Ovary (tissue), 3 donors: ENCODE measurements at regions not wholly inside any gene's neighbourhood (a gene's known extent, or its start where the extent isn't known, plus 50 kb on each side); places are given as distances from the start of the nearest gene placed in this dataset.

ENCODE experiments used
- EP300 ChIP-seq: sonication (generic); formaldehyde crosslinking; IDR thresholded peaks from one replicate; pipeline ENCODE4 v1.6.1; 2017; ENCODE audit warnings: antibody characterized with exemption
- TF ChIP-seq, protein P1 (sequence below), 3 donors: fragments of 450-650 bp in 2 of 3; fragments of 200-600 bp in 1 of 3; IDR thresholded peaks; one replicate each; pipeline versions ENCODE4 v1.5.1 to v1.8.0; 2016 to 2022; ENCODE audit warnings: antibody characterized with exemption in 3 of 3, mild to moderate bottlenecking in 1 of 3
- donor health status: DM: no; HTN: no; CAD: no.

DNA sequence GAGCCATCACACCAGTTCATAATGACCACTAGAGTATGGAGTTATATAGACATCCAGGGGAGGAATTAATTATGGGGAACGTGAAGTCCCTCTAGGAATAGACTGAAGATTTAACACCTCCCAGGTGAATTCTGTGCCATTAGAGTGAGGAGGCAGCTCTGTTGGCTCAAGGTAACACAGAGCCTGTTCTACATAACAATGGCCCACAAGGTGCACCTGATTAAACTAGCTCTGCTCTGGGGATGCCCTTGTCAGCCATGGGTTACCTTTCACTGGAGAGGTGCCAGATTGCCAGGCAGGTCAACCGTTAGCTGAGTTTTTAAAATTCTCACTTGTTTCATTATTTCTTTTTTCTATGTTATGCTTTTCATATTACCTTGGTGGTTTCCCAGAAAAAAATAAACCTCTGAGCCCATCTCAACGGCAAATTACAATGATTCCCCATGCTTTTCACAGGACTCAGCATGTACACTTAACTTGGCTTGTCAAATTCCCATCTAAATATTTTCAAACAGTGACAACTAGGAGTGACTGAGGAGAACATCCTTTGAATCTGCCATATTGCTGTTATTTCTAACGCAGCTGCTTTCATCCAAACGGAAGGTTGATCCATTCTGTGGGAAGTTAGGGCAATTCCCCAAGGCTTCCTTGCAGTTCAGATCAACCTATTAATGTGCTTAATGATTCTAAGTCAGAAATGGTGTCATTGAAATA is 512.9 kb downstream of the MCTP2 start:
- TF ChIP-seq, protein P1, sequence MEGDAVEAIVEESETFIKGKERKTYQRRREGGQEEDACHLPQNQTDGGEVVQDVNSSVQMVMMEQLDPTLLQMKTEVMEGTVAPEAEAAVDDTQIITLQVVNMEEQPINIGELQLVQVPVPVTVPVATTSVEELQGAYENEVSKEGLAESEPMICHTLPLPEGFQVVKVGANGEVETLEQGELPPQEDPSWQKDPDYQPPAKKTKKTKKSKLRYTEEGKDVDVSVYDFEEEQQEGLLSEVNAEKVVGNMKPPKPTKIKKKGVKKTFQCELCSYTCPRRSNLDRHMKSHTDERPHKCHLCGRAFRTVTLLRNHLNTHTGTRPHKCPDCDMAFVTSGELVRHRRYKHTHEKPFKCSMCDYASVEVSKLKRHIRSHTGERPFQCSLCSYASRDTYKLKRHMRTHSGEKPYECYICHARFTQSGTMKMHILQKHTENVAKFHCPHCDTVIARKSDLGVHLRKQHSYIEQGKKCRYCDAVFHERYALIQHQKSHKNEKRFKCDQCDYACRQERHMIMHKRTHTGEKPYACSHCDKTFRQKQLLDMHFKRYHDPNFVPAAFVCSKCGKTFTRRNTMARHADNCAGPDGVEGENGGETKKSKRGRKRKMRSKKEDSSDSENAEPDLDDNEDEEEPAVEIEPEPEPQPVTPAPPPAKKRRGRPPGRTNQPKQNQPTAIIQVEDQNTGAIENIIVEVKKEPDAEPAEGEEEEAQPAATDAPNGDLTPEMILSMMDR (IDR thresholded peaks at IDR 0.05) = no peak
- no peak for TF ChIP-seq EP300
